Tibial artery (tissue), 4 donors: ENCODE measurements at regions not wholly inside any gene's neighbourhood (a gene's known extent, or its start where the extent isn't known, plus 50 kb on each side); places are given as distances from the start of the nearest gene placed in this dataset.

Source experiments
- DNase-seq, 2 donors: peaks; one replicate each; pipeline ENCODE4 v3.0.0-alpha.2; 2019
- H3K27ac ChIP-seq, 2 donors: fragments of 200-600 bp; sonication (generic) in 1 of 2; 1 replicate in 1 of 2; 2 replicates in 1 of 2; pipeline ENCODE4 v1.5.1; 2018 to 2019; ENCODE audit warnings: mild to moderate bottlenecking in 1 of 2
- H3K27me3 ChIP-seq, 2 donors: fragments of 200-600 bp; sonication (generic) in 1 of 2; one replicate each; pipeline versions ENCODE4 v1.5.1 to v1.6.0; 2016 to 2019
- H3K36me3 ChIP-seq, 3 donors: fragments of 200-600 bp; sonication (generic) in 2 of 3; one replicate each; pipeline ENCODE4 v1.5.1; 2016 to 2019; ENCODE audit warnings: mild to moderate bottlenecking in 2 of 3
- H3K4me1 ChIP-seq, 4 donors: fragments of 200-600 bp; sonication (generic) in 2 of 4; 1 replicate in 3 of 4; 2 replicates in 1 of 4; pipeline ENCODE4 v1.5.1; 2016 to 2019
- H3K4me3 ChIP-seq, 2 donors: fragments of 200-600 bp; sonication (generic) in 1 of 2; 1 replicate in 1 of 2; 2 replicates in 1 of 2; pipeline ENCODE4 v1.5.1; 2018 to 2019; ENCODE audit warnings: mild to moderate bottlenecking in 2 of 2
- H3K9me3 ChIP-seq, 3 donors: fragments of 200-600 bp; sonication (generic) in 1 of 3; one replicate each; pipeline ENCODE4 v1.5.1; 2016 to 2019
- intact Hi-C: fragments of 100-400 bp; cut with DNase I; formaldehyde crosslinking; loops from one replicate; pipeline ENCODE4 v1.15.0; 2023; ENCODE audit warnings: low total_unique reads
- TF ChIP-seq, protein P1 (sequence below), 2 experiments: fragments of 200-600 bp in 1 of 2; fragments of 450-650 bp in 1 of 2; IDR thresholded peaks; one replicate each; pipeline ENCODE4 v1.5.1; 2017 to 2019; ENCODE audit warnings: antibody characterized with exemption in 2 of 2, mild to moderate bottlenecking in 1 of 2, moderate library complexity in 1 of 2

- Histone ChIP-seq H3K9me3 (no peaks in the 10 kb centered on the region), H3K27me3 (no peaks in the 10 kb centered on the region), H3K36me3 (no peaks in the 10 kb centered on the region), H3K4me1 (no peaks in the 10 kb centered on the region), H3K27ac (no peak overlapping the region), H3K4me3 (no peak overlapping the region)
- TF ChIP-seq, protein P1, sequence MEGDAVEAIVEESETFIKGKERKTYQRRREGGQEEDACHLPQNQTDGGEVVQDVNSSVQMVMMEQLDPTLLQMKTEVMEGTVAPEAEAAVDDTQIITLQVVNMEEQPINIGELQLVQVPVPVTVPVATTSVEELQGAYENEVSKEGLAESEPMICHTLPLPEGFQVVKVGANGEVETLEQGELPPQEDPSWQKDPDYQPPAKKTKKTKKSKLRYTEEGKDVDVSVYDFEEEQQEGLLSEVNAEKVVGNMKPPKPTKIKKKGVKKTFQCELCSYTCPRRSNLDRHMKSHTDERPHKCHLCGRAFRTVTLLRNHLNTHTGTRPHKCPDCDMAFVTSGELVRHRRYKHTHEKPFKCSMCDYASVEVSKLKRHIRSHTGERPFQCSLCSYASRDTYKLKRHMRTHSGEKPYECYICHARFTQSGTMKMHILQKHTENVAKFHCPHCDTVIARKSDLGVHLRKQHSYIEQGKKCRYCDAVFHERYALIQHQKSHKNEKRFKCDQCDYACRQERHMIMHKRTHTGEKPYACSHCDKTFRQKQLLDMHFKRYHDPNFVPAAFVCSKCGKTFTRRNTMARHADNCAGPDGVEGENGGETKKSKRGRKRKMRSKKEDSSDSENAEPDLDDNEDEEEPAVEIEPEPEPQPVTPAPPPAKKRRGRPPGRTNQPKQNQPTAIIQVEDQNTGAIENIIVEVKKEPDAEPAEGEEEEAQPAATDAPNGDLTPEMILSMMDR (IDR thresholded peaks at IDR 0.05) = no peak
- intact Hi-C loops = no loop called here
- DNase-seq = peak in 1 of 2 donors; percentile 56
Observed at GRCh38 chr2:228839421-228839876, 431.6 kb downstream of the PID1 start.

GRCh38 chr2:228838819-228839218 is 432.3 kb downstream of the PID1 start:
- no peaks in the 10 kb centered on the region for H3K27me3 ChIP-seq
- no peaks in the 10 kb centered on the region for H3K36me3 ChIP-seq
- no peak overlapping the region for H3K4me3 ChIP-seq
- no peaks in the 10 kb centered on the region for H3K4me1 ChIP-seq
- DNase-seq = no peak
- TF ChIP-seq, protein P1 (IDR thresholded peaks at IDR 0.05) = no peak
- intact Hi-C loops = no loop called here
- H3K27ac ChIP-seq = no peak overlapping the region
- H3K9me3 ChIP-seq = no peaks in the 10 kb centered on the region

- H3K27ac ChIP-seq = no peak overlapping the region
- TF ChIP-seq, protein P1 (IDR thresholded peaks at IDR 0.05) = no peak
- no peak overlapping the region for H3K4me3 ChIP-seq
- no peaks in the 10 kb centered on the region for H3K36me3 ChIP-seq
- no peaks in the 10 kb centered on the region for H3K27me3 ChIP-seq
- DNase-seq = no peak
- intact Hi-C loops = no loop called here
- no peaks in the 10 kb centered on the region for H3K4me1 ChIP-seq
- no peaks in the 10 kb centered on the region for H3K9me3 ChIP-seq
Observed at GRCh38 chr2:228828397-228828796, 442.7 kb downstream of the PID1 start.

DNA sequence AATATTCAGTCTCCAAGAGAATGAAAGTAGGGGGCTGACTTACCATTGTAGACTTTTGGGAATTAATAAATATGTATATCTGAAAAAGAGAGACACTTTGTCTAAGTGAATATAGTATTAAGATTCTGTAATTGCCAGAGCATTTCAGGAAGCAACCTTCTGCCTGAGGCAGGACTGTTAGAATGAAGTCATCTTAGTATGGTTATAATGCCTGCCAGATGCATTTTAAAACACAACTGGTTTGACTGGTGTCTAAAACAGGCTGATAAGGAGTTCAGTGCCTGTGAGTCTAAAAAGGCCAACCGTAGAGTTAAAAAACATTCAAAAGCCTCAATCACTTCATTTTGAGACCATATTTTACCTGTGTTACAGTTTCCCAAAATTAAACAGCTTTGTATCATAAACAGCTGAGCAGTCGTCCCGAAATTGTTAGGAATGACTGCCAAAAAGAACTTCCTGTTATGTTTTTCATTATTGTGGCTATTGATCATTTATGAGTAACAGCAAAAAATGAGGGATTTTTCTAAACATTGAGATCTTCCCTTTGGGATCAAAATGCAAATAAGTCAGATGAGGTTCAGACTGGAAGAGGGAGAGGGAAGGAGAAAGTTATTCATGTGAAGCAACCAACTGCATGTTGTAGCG is 443.9 kb downstream of the PID1 start:
- no peaks in the 10 kb centered on the region for H3K9me3 ChIP-seq
- H3K27me3 ChIP-seq = no peaks in the 10 kb centered on the region
- DNase-seq = no peak
- intact Hi-C loops = no loop called here
- no peak overlapping the region for H3K4me3 ChIP-seq
- no peak overlapping the region for H3K27ac ChIP-seq
- H3K36me3 ChIP-seq = no peaks in the 10 kb centered on the region
- TF ChIP-seq, protein P1 (IDR thresholded peaks at IDR 0.05) = no peak
- no peaks in the 10 kb centered on the region for H3K4me1 ChIP-seq

DNA sequence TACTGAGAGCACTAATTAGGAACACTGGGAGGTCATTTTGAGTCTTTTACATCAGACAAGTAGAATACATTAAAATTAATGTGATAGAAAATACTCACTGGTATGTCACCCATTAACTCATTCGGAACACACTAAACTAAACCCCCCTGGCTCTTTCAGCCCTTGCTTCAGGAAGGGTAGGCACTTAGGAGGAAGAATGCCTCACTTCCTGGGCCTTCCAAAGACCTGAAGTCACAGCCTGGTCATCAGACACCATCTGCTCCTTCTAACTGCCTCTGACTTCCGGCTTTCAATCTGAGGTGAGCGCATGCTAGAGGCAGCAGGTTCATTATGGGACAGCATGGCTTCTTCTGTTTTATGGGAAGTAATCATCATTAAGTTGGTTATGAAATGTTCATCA is 451.4 kb downstream of the PID1 start:
- H3K4me1 ChIP-seq = no peaks in the 10 kb centered on the region
- H3K27me3 ChIP-seq = no peaks in the 10 kb centered on the region
- H3K36me3 ChIP-seq = no peaks in the 10 kb centered on the region
- peaks cover 0 to under 1% (median 0%) of the 10 kb centered on the region in 3 donors for H3K9me3 ChIP-seq
- no peak overlapping the region for H3K4me3 ChIP-seq
- no peak overlapping the region for H3K27ac ChIP-seq
- intact Hi-C loops = no loop called here
- TF ChIP-seq, protein P1 (IDR thresholded peaks at IDR 0.05) = no peak
- no peak for DNase-seq
